ENCODE measurements at regions not wholly inside any gene's neighbourhood (a gene's known extent, or its start where the extent isn't known, plus 50 kb on each side); places are given as distances from the start of the nearest gene placed in this dataset.

- Histone ChIP-seq H2AFZ (ENCODE audit: low read depth, low read length, poor library complexity, severe bottlenecking) (no peak overlapping the region), H3K4me2 (ENCODE audit: low read length) (no peak overlapping the region), H3K9me2 (ENCODE audit: insufficient read depth) (no peaks in the 10 kb centered on the region), H3K79me2 (ENCODE audit: insufficient read depth, low read length) (no peaks in the 10 kb centered on the region), H3K27me3 (ENCODE audit: insufficient read depth, low read length) (no peaks in the 10 kb centered on the region), H3K36me3 (ENCODE audit: control insufficient read depth in 1 of 2, insufficient read depth in 2 of 2, low read length in 2 of 2) (no peaks in the 10 kb centered on the region), H4K20me1 (ENCODE audit: insufficient read depth) (no peaks in the 10 kb centered on the region), H3K4me3 (replicated peaks in 1 of 2; ENCODE audit: low read depth in 1 of 2, low read length in 2 of 2) (no peak overlapping the region), H3K27ac (ENCODE audit: low read depth, low read length) (no peak overlapping the region), H3K9me3 (ENCODE audit: control insufficient read depth in 1 of 2, insufficient read depth in 1 of 2, low read depth in 1 of 2, low read length in 2 of 2) (no peaks in the 10 kb centered on the region), H3K4me1 (ENCODE audit: control insufficient read depth in 1 of 2, insufficient read depth in 2 of 2, low read length in 2 of 2) (no peaks in the 10 kb centered on the region), H3K9ac (ENCODE audit: low read length) (no peak overlapping the region)
- CTCF ChIA-PET = no interaction called here
- ATAC-seq (no peak), DNase-seq (ENCODE audit: low read depth, low spot score) (no peak)
- intact Hi-C loops (cut with micrococcal nuclease) = no loop called here
- TF ChIP-seq CTCF (IDR thresholded peaks at IDR 0.05 in 2 of 3, conservative IDR thresholded peaks at IDR 0.05 in 1 of 3; ENCODE audit: borderline replicate concordance in 1 of 3, insufficient read depth in 1 of 3, low read depth in 2 of 3, low read length in 2 of 3) = no peak
- no peak for TF ChIP-seq ZBTB33 (IDR thresholded peaks at IDR 0.05; ENCODE audit: extremely low read depth, insufficient replicate concordance, low read length)
- RAD21 ChIA-PET (ENCODE audit: low non-redundant PET in 1 of 2, low total read pairs in 2 of 2, uncharacterized antibody in 2 of 2, unreplicated experiment in 2 of 2) = no interaction called here
- POLR2A ChIA-PET = no interaction called here
- no TSS peak for BruUV-seq (replicated peaks)
Measured at GRCh38 chr4:100708776-100709175, 191.0 kb upstream of the EMCN start.

- H3K27me3 ChIP-seq (ENCODE audit: insufficient read depth, low read length) = no peaks in the 10 kb centered on the region
- no peaks in the 10 kb centered on the region for H3K36me3 ChIP-seq (ENCODE audit: control insufficient read depth in 1 of 2, insufficient read depth in 2 of 2, low read length in 2 of 2)
- H3K27ac ChIP-seq (ENCODE audit: low read depth, low read length) = no peak overlapping the region
- TF ChIP-seq YY1 (IDR thresholded peaks at IDR 0.05; ENCODE audit: extremely low read depth, insufficient replicate concordance, low read depth, low read length) (no peak), SRF (IDR thresholded peaks at IDR 0.05; ENCODE audit: low read depth) (no peak), SIN3A (IDR thresholded peaks at IDR 0.05; ENCODE audit: low read depth) (no peak), TCF7L2 (IDR thresholded peaks at IDR 0.05; ENCODE audit: borderline replicate concordance, extremely low read depth, insufficient read depth, insufficient read length) (no peak)
- intact Hi-C loops (cut with micrococcal nuclease) = no loop called here
- H3K4me2 ChIP-seq (ENCODE audit: low read length) = no peak overlapping the region
- no peak overlapping the region for H2AFZ ChIP-seq (ENCODE audit: low read depth, low read length, poor library complexity, severe bottlenecking)
- no peaks in the 10 kb centered on the region for H3K9me2 ChIP-seq (ENCODE audit: insufficient read depth)
- RAD21 ChIA-PET (ENCODE audit: low non-redundant PET in 1 of 2, low total read pairs in 2 of 2, uncharacterized antibody in 2 of 2, unreplicated experiment in 2 of 2) = no interaction called here
- H3K79me2 ChIP-seq (ENCODE audit: insufficient read depth, low read length) = no peaks in the 10 kb centered on the region
- BruUV-seq (replicated peaks) = no TSS peak
- no peak overlapping the region for H3K9ac ChIP-seq (ENCODE audit: low read length)
- POLR2A ChIA-PET = no interaction called here
- H3K9me3 ChIP-seq (ENCODE audit: control insufficient read depth in 1 of 2, insufficient read depth in 1 of 2, low read depth in 1 of 2, low read length in 2 of 2) = no peaks in the 10 kb centered on the region
- no peaks in the 10 kb centered on the region for H3K4me1 ChIP-seq (ENCODE audit: control insufficient read depth in 1 of 2, insufficient read depth in 2 of 2, low read length in 2 of 2)
- no peak overlapping the region for H3K4me3 ChIP-seq (replicated peaks in 1 of 2; ENCODE audit: low read depth in 1 of 2, low read length in 2 of 2)
- H4K20me1 ChIP-seq (ENCODE audit: insufficient read depth) = no peaks in the 10 kb centered on the region
- DNase-seq (ENCODE audit: low read depth, low spot score) = no peak
- CTCF ChIA-PET = no interaction called here
- no peak for ATAC-seq
Measured at GRCh38 chr4:100707786-100708185, 190.0 kb upstream of the EMCN start.
